HT-29 (cell line): ENCODE measurements at regions not wholly inside any gene's neighbourhood (a gene's known extent, or its start where the extent isn't known, plus 50 kb on each side); places are given as distances from the start of the nearest gene placed in this dataset.

Experiments
- DNase-seq: peaks from one replicate; pipeline ENCODE4 v3.0.0-alpha.2; 2015; ENCODE audit warnings: low spot score

DNA sequence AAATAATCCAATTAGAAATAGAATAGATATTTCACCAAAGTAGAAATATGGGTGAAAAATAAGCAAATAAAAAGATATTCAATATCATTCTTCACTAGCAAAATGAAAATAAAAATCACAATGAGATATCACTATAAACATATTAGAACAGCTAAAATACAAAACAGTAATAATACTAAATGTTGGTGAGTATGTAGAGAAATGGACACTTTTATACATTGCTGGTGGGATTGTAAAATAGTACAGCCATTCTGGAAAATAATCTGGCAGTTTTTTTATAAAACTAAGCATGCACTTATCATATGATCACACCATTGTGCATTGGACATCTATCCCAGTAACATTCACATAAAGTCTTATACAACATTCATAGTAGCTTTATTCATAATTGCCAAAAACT is 320.2 kb upstream of the OR4E1 start:
- DNase-seq = no peak

DNA sequence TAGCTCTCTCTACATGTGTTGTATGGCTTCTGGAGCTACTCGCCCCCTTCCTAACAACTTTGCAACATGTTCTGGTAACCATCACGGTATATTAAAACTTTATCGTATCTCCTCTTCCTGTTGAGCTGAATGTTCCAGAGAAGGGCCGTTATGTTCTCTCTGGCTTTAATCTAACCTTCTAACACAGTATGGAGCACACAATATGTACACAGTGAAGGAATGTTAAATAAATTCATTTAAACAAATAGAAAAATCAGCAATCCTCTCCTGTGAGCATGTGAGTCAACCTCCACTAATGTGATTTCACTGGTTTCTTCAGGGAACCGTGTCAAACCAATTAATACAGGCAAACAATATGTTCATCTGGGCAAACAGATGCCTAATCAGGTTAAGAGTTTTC is 319.5 kb upstream of the OR4E1 start:
- DNase-seq = no peak

DNA sequence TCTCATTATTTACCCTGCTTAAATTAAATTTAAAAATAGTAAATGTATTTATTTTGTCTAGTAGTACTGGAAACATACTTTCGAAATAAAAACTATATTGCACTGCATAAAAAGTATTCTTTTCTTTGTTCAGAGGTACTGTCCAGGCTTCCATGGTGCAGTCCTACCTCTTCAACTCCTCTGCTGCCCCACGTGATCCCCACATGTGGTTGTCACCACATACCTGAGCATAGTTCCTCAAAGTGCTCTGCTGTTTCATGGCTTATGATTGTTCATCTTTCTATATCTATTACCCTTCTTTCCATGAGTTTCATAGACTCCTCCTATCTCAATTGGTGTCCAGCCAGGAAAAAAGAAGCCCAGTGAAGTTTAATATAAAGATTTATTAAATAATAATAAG is 317.5 kb upstream of the OR4E1 start:
- no peak for DNase-seq

DNA sequence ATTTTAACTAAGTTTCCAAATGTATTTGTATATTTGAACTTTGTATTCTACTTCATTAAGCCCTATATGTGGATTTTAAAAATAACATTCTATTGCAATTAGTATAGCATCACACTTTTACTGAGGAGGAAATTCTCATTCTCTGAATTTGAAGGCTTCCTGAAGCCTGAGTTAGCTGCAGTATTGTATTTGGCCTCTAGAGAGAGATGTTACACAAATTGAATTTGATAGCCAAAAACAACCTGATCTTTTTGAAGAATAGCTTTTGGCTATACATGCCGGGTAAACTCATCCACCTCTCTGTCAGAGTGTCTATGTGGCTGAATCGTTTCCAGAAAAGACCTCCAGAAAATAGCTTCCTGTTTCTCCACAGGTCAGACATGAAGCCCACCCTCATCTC is 316.5 kb upstream of the OR4E1 start:
- peak; percentile 12 for DNase-seq

DNA sequence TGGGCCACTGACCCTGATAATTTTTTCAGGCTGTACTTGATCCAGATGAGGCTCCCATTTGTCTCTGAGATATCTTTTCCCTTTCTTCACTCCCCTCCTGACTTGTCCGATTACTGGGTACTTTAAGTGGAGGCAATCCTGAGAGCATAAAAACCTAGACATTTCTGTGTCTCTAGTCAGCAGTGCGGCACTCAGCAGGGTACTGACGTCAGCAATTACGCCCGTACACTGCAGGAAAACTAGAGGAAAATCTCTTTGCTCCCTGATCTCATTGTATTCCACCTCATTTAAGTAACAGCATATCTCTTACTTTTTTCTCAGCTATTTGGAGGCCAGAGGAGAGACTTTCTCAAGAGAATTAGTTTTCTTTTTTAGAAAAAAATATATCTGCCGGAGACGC is 315.5 kb upstream of the OR4E1 start:
- DNase-seq = no peak

DNA sequence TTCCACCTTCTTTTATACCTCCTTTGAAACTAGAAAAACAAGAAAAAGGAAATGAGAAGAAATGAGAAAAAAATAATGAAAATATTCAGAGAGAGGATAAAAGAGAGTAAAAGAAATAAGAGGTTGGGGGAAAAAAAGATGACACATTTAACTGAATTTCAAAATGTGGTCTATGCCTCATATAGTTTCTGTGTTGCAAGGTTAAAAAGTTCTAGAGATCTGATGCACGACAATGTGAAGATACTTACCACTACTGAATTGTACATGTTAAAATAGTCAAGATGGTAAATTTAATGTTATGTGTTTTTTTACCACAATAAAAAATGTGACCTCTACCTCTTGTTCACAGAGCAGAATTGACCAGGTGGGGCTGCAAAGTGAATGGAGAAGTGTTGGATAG is 314.8 kb upstream of the OR4E1 start:
- DNase-seq = no peak

DNA sequence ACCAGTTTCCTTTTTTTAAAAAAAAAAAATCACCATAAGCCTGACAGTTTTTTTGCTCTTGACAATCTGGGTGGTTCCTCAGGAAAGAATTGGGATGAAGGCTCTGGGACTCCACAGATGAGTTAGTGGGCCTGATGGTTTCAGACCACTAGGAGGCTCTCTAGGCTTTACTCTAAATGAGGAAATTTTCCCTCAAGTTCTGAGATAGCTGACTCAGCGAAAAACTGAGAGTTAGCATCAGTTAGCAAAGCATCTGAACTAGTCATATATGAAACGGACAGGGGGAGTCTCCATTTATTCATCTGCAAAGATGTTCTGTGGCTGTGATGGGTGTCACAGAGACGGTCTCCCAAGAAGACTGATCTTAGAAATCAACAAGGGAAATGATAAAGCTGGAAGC is 314.3 kb upstream of the OR4E1 start:
- DNase-seq = peak; percentile 50

DNA sequence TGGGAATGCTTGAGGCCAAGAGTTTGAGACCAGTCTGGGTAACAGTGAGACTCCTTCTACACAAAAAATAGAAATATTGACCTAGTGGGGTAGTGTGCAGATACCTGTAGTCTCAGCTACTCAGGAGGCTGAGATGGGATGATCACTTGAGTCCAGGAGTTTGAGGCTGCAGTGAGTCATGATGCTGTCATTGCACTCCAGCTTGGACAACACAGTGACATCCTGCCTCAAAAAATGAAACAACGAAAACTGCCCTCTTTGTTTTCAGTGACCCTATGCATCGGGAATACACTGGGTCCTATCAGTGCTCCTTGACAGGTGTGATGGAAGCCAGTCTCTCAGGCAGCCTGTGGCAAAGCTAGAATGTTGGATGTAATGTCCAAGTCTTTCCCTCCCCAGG is 311.5 kb upstream of the OR4E1 start:
- DNase-seq = no peak

DNA sequence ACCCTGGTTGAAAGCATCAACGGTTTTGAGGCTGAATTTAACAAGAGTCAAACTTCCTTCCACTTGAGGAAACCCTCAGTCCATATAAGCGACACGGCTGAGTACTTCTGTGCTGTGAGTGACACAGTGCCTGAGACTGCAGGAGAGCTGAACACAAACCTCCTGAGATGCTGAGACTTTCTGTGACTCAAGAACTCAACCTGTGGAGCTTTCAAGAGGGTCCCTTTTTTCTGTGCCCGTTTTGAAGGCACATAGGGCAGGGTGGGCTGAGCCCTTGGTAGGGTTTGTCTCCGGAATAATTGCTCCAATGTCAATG is 305.3 kb upstream of the OR4E1 start:
- no peak for DNase-seq

DNA sequence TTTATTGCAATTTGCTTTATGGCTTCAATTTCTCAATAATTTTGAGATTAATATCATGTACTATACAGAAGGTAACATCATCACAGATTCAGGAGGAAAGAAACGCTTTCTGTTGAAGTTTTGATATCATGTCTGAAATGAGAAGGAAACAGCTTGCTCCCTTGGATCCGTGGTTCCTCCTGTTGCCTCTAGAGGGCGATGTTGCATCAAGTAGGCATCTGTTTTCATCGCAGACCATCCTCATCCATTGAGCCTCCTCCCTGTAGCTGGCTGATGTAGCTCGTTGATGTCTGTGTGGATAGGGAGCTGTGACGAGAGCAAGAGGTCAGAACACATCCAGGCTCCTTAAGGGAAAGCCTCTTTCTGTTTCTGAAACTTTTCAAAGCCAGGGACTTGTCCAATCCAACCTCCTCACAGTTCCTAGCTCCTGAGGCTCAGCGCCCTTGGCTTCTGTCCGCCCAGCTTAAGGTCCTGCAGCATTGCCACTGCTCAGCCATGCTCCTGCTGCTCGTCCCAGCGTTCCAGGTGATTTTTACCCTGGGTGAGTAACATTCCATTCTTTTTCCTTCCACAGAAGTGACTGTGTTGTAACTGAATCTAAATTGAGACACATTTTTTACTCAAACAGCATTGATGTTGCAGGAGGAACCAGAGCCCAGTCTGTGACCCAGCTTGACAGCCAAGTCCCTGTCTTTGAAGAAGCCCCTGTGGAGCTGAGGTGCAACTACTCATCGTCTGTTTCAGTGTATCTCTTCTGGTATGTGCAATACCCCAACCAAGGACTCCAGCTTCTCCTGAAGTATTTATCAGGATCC is 304.8 kb upstream of the OR4E1 start:
- DNase-seq = peak; percentile 36

DNA sequence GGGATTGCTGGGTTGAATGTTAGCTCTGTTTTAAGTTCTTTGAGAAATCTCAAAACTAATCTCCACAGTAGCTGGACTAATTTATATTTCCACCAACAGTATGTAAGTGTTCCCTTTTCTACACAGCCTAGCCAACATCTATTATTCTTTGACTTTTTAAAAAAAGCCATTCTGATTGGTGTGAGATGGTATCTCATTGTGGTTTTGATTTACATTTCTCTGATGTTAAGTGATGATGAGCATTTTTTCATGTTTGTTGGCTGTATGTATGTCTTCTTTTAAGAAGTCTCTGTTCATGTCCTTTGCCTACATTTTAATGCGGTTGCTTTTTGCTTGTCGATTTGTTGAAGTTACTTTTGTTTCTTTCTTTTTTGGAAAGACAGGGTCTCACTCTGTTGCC is 301.1 kb upstream of the OR4E1 start:
- no peak for DNase-seq

DNA sequence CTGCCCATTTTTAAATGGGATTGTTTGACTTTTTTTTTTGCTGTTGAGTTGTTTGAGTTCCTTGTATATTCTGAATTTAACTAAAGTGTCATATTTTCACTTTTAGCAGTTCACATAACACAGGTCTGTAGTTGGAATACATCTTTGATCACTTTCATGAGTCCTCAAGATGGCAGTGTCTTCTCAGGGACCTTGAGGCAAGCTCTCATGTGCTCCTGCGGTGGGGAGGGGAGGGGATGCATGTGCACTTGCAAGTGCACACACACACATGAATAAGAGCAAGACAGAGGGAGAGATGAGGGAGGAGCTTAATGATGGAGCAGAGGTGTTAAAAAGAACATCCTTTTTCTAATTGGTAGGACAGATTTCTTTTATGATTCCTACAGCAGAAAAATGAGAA is 291.4 kb upstream of the OR4E1 start:
- DNase-seq = no peak

DNA sequence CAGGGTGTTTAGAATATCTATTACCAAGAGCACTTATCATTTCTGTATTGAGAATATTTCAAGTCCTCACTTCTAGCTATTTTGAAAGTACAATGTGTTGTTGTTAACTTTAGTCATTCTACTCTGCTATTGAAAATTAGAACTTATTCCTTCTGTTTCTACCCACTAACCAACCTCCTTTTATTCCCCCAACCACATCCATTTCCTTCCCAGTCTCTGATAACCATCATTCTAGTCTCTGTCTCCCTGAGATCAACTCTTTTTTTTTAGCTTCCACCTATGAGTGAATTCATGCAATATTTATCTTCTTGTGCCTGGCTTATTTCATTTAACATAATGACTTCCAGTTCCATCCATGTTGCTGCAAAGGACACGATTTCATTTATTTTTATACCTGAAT is 290.6 kb upstream of the OR4E1 start:
- no peak for DNase-seq

DNA sequence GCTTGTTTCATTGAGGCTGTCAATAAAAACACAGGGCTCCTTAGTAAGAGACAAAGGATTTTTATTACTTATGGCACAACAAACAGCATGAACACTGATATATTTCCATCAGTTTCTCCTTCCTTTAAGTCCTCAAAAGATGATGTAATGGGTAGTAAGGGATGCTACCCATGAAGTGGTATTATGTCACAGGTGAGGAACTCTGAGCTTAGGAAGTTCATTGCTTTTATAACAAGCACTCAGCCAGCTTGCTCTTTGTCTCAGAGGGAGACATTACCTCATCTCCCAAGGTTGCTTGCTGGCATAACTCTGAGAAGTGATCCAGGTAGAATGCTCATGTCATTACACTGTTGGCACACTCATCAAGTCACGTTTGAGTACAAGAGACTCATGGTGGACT is 287.0 kb upstream of the OR4E1 start:
- DNase-seq = no peak

DNA sequence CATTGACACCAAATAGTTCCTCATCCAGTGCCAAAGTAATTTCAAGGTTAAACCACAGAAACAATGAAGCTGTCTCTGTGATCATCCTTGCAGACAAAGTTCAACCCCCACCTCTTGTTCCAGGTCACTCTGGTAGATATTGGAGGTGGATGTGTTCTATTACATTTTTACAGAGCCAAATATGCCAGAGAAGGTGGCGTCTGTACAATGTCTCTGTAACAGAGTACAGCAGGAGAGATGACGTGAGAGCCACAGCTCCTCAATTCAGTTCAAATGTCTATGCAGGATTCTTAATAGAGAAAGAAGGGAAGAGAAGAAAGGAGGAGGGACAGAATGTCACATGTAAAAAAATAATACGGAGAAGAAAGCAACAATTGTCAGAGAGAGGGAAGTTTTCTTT is 268.3 kb upstream of the OR4E1 start:
- DNase-seq = no peak

DNA sequence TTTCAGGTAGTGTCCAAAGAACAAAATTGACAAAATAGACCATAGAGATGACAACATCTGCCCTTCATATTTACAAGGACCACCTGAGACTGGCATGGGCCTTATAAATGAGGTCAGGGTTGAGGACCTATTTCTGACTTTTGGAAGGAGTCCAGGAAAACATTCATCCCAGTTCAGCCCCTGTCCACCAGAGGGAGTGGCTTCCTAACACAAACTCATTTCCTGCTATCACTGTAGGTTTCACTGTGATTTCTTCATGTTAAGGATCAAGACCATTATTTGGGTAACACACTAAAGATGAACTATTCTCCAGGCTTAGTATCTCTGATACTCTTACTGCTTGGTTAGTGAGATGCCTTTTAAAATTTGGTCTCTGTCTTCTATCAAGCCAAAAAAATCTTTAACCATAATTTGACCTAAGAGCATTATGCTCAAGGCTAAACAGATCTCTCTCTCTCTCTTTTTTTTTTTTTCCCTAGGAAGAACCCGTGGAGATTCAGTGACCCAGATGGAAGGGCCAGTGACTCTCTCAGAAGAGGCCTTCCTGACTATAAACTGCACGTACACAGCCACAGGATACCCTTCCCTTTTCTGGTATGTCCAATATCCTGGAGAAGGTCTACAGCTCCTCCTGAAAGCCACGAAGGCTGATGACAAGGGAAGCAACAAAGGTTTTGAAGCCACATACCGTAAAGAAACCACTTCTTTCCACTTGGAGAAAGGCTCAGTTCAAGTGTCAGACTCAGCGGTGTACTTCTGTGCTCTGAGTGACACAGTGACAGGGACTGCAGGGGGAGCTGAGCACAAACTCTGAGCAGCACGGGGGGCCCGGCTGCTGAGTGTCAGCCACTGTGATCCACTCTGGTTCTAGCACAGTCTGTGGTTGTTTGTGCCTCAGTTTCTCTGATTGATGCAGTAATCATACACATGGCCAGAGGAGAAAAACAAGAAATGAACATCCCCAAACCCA is 267.6 kb upstream of the OR4E1 start:
- peak; percentile 36 for DNase-seq

DNA sequence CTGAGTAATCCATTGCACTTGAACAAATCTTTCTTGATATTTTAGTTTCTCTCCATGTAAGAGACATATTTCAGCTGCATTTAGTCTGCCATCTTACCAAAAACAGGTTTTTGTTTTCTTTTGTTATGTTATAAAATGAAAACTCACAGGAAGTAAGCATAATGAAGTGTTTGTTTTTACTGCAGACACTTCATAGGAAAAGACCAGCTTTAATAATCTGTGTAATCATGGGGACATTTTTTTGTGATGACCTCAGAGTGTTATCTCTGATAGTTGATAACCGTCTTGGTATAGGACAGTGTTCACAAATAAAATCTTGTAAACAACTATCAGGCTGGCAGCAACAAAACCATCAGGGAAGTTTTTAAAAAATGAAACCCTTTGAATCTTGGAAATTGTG is 266.2 kb upstream of the OR4E1 start:
- no peak for DNase-seq

DNA sequence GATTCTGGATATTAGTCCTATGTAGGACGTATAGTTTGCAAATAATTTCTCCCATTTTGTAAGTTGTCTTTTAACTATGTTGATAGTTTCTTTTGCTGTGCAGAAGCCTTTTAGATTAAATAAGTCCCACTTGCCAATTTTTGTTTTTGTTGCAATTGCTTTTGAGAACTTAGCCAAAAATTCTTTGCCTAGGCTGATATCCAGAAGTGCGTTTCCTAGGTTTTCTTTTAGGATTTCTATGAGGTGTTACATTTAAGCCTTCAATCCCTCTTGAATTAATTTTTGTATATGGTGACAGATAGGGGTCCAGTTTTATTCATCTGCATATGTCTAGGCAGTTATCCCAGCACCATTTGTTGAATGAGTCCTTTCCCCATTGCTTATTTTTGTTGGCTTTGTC is 264.4 kb upstream of the OR4E1 start:
- DNase-seq = no peak

DNA sequence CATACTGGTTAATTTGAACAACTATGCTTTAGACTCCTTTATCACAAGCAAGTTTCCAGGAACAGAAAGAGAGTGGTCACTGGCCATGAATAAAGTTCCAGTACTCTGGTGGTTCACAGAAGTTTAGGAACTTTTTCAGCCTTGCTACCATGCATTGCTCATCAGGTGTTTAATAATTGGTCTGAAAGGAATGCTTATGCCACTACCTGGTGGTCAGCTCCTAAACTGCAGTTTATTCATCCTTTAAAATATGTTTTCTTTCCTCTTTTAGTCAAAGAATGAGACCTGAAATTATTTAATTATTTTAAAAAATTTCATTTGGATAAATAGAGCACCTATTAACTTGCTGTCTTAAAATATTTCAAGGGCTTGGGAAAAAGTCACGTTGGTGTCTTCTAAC is 260.1 kb upstream of the OR4E1 start:
- DNase-seq = no peak

DNA sequence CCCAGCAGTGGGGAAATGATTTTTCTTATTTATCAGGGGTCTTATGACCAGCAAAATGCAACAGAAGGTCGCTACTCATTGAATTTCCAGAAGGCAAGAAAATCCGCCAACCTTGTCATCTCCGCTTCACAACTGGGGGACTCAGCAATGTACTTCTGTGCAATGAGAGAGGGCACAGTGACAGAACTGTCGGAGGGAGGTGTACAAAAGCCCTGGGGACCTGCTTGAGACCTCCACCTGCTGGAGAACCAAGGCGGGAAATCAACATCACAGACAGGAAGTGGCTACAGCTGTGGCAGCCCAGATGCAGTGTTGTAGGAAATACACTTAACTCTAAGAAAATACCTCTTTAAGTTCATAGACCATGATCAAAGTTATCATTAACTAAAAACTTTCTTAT is 250.9 kb upstream of the OR4E1 start:
- DNase-seq = no peak

DNA sequence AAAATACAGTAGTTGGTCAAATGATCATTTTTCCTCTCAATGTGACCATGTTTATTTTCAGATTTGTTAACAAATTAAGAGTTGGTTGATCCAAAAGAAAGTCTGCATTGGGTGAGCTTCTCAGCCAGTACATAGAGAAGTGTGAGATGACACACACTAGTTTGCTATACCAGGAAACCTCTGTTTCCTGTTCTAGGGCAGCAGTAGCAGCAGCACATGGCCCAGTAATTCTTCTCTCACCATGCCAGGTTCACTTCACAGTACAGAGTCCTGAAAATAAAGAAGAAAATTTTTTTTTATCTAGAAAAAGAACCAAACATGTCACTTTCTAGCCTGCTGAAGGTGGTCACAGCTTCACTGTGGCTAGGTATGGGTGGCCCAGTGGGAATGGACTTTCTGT is 250.2 kb upstream of the OR4E1 start:
- no peak for DNase-seq

DNA sequence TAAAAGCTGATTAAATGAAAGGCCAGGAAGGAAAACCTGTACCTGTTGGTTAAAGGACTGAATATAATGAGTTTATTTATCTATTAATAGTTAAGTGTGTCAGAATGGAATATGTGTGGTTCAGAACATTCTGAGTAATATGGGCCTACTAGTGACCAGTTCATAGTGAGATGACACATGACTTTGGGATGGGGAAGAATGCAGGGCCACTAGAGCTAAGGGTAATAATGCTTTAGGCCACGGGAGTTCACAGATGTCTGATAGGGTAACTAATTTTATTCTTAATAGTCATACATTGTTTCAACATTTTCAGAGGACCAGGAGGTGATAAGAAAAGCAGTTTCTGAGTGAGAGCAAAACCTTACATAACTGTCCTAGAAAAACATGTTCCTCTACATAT is 247.8 kb upstream of the OR4E1 start:
- no peak for DNase-seq
